HL-60 (cell line): ENCODE measurements at regions not wholly inside any gene's neighbourhood (a gene's known extent, or its start where the extent isn't known, plus 50 kb on each side); places are given as distances from the start of the nearest gene placed in this dataset.

ENCODE experiments used
- DNase-seq, 2 experiments: peaks; one replicate each; pipeline ENCODE4 v3.0.0-alpha.2; 2010 to 2020; ENCODE audit warnings: low read depth in 1 of 2, low spot score in 1 of 2
- H3K27ac ChIP-seq: fragments of 250-450 bp; sonication (Bioruptor Pico); replicated peaks from 2 replicates; pipeline ENCODE4 v1.5.1; 2020; ENCODE audit warnings: mild to moderate bottlenecking, moderate library complexity
- H3K27me3 ChIP-seq: fragments of 250-450 bp; sonication (Bioruptor Pico); 2 replicates; pipeline ENCODE4 v1.5.1; 2021; ENCODE audit warnings: mild to moderate bottlenecking, moderate library complexity; ENCODE audit not compliant: insufficient read depth, poor library complexity, severe bottlenecking
- H3K4me3 ChIP-seq: replicated peaks from 2 replicates; pipeline ENCODE4 v1.5.1; 2011; ENCODE audit warnings: mild to moderate bottlenecking, control low read depth, low read length; ENCODE audit not compliant: insufficient read depth
- GABPA ChIP-seq: IDR thresholded peaks from 2 replicates; pipeline ENCODE4 v1.6.1; 2012; ENCODE audit warnings: low read depth
- POLR2AphosphoS5 ChIP-seq: IDR thresholded peaks from 2 replicates; pipeline ENCODE4 v1.6.1; 2012; ENCODE audit warnings: low read depth
- SPI1 ChIP-seq: IDR thresholded peaks from 2 replicates; pipeline ENCODE4 v1.6.1; 2012; ENCODE audit warnings: low read depth, mild to moderate bottlenecking, borderline replicate concordance
- TF ChIP-seq, protein P1 (sequence below): IDR thresholded peaks from 2 replicates; pipeline ENCODE4 v1.6.1; 2012; ENCODE audit warnings: low read depth; ENCODE audit not compliant: insufficient replicate concordance
- TF ChIP-seq, protein P2 (sequence below): IDR thresholded peaks from one replicate; pipeline ENCODE4 v1.5.1; 2011; ENCODE audit warnings: low read length, control low read depth, inconsistent platforms; ENCODE audit not compliant: insufficient read depth

- TF ChIP-seq, protein P1, sequence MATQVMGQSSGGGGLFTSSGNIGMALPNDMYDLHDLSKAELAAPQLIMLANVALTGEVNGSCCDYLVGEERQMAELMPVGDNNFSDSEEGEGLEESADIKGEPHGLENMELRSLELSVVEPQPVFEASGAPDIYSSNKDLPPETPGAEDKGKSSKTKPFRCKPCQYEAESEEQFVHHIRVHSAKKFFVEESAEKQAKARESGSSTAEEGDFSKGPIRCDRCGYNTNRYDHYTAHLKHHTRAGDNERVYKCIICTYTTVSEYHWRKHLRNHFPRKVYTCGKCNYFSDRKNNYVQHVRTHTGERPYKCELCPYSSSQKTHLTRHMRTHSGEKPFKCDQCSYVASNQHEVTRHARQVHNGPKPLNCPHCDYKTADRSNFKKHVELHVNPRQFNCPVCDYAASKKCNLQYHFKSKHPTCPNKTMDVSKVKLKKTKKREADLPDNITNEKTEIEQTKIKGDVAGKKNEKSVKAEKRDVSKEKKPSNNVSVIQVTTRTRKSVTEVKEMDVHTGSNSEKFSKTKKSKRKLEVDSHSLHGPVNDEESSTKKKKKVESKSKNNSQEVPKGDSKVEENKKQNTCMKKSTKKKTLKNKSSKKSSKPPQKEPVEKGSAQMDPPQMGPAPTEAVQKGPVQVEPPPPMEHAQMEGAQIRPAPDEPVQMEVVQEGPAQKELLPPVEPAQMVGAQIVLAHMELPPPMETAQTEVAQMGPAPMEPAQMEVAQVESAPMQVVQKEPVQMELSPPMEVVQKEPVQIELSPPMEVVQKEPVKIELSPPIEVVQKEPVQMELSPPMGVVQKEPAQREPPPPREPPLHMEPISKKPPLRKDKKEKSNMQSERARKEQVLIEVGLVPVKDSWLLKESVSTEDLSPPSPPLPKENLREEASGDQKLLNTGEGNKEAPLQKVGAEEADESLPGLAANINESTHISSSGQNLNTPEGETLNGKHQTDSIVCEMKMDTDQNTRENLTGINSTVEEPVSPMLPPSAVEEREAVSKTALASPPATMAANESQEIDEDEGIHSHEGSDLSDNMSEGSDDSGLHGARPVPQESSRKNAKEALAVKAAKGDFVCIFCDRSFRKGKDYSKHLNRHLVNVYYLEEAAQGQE: no peak
- TF ChIP-seq GABPA (no peak), POLR2AphosphoS5 (no peak)
- no peaks in the 10 kb centered on the region for H3K27me3 ChIP-seq
These were observed 467.3 kb upstream of the B3GAT1 start for GRCh38 chr11:134879341-134879740.

DNA sequence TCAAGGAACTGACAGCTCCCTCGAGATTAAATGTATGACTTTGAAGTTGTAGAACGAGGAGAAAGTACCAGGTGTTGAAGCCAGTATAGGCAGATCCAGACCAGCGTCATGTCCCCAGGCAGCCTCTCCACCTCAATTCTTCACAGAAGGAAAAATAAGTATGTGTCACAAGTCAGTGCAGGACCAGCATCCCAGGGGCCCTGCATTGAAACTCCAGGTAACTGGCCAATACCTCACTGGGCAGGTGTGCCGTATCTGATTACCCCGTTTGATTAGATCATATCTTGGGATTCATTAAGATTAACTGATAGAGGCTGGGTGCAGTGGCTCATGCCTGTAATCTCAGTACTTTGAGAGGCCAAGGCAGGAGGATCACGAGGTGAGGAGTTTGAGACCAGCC, 466.7 kb upstream of the B3GAT1 start:
- Histone ChIP-seq H3K27me3 (no peaks in the 10 kb centered on the region), H3K4me3 (no peak overlapping the region), H3K27ac (no peak overlapping the region)
- TF ChIP-seq SPI1 (no peak), GABPA (no peak), POLR2AphosphoS5 (no peak)
- TF ChIP-seq, protein P1: no peak
- TF ChIP-seq, protein P2, sequence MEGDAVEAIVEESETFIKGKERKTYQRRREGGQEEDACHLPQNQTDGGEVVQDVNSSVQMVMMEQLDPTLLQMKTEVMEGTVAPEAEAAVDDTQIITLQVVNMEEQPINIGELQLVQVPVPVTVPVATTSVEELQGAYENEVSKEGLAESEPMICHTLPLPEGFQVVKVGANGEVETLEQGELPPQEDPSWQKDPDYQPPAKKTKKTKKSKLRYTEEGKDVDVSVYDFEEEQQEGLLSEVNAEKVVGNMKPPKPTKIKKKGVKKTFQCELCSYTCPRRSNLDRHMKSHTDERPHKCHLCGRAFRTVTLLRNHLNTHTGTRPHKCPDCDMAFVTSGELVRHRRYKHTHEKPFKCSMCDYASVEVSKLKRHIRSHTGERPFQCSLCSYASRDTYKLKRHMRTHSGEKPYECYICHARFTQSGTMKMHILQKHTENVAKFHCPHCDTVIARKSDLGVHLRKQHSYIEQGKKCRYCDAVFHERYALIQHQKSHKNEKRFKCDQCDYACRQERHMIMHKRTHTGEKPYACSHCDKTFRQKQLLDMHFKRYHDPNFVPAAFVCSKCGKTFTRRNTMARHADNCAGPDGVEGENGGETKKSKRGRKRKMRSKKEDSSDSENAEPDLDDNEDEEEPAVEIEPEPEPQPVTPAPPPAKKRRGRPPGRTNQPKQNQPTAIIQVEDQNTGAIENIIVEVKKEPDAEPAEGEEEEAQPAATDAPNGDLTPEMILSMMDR: no peak
- DNase-seq: no peak

More at GRCh38 chr11:134879341-134879740, 467.3 kb upstream of the B3GAT1 start:
- Histone ChIP-seq H3K27ac (no peak overlapping the region), H3K4me3 (no peak overlapping the region)
- DNase-seq: no peak

DNA sequence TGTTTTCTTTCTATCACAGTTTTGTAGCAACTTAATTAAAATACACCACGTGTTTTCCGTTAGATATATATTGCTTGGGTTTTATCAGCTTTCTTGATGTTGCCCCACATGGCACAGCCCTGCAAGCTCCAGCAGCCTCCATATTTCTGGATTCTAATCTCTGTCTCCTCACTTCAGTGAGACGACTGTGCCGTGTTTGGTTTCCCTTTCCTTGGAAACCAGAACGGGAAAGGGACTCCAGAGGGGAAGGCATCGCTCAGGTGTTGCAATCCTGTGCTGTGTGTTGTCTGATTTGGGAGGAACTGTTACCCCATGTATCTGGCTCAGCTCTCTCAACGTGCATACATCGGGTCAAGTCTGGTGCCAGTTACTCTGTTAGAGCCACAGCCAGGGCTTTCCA, 464.2 kb upstream of the B3GAT1 start:
- DNase-seq: no peak
- TF ChIP-seq, protein P1: no peak
- TF ChIP-seq, protein P2: no peak
- TF ChIP-seq POLR2AphosphoS5 (no peak), GABPA (no peak), SPI1 (no peak)
- H3K4me3 ChIP-seq: no peak overlapping the region
- no peak overlapping the region for H3K27ac ChIP-seq
- H3K27me3 ChIP-seq: no peaks in the 10 kb centered on the region
